HCT116 (cell line): ENCODE measurements at regions not wholly inside any gene's neighbourhood (a gene's known extent, or its start where the extent isn't known, plus 50 kb on each side); places are given as distances from the start of the nearest gene placed in this dataset.

ENCODE experiments used
- CTCF ChIP-seq, 3 experiments: fragments of 200-600 bp in 1 of 3; sonication (generic) in 1 of 3; IDR thresholded peaks in 2 of 3; conservative IDR thresholded peaks in 1 of 3; 2 replicates each; pipeline ENCODE4 v1.5.1; 2012 to 2017; ENCODE audit warnings: low read depth in 2 of 3, low read length in 2 of 3, antibody characterized with exemption in 1 of 3, borderline replicate concordance in 1 of 3, control low read depth in 1 of 3, mild to moderate bottlenecking in 1 of 3, mixed read lengths in 1 of 3, mixed run types in 1 of 3, moderate library complexity in 1 of 3; ENCODE audit not compliant: insufficient read depth in 1 of 3
- EZH2 ChIP-seq: fragments of 200-600 bp; sonication (generic); IDR thresholded peaks from 2 replicates; pipeline ENCODE4 v1.6.1; 2017; ENCODE audit warnings: antibody characterized with exemption, mixed run types
- EZH2phosphoT487 ChIP-seq: fragments of 200-600 bp; IDR thresholded peaks from 2 replicates; pipeline ENCODE4 v1.6.1; 2018; ENCODE audit warnings: antibody characterized with exemption, borderline replicate concordance
- JUND ChIP-seq: IDR thresholded peaks from 2 replicates; pipeline ENCODE4 v1.6.1; 2012
- POLR2A ChIP-seq: IDR thresholded peaks from 2 replicates; pipeline ENCODE4 v1.7.0; 2011; ENCODE audit warnings: borderline replicate concordance; ENCODE audit not compliant: insufficient read depth, insufficient read length; ENCODE audit errors: extremely low read depth
- POLR2AphosphoS5 ChIP-seq: IDR thresholded peaks from 2 replicates; pipeline ENCODE4 v1.6.1; 2011; ENCODE audit warnings: mild to moderate bottlenecking, low read depth, low read length, moderate library complexity
- RAD21 ChIP-seq: IDR thresholded peaks from 2 replicates; pipeline ENCODE4 v1.6.1; 2012; ENCODE audit warnings: low read depth, mild to moderate bottlenecking
- REST ChIP-seq: IDR thresholded peaks from 2 replicates; pipeline ENCODE4 v1.6.1; 2012; ENCODE audit warnings: low read depth
- YY1 ChIP-seq: IDR thresholded peaks from 2 replicates; pipeline ENCODE4 v1.6.1; 2011; ENCODE audit warnings: low read length, low read depth, moderate library complexity, mild to moderate bottlenecking; ENCODE audit not compliant: insufficient replicate concordance; ENCODE audit errors: extremely low read depth

- TF ChIP-seq EZH2, result no peak
- no peak for TF ChIP-seq CTCF (IDR thresholded peaks at IDR 0.05 in 2 of 3, conservative IDR thresholded peaks at IDR 0.05 in 1 of 3; ENCODE audit: borderline replicate concordance in 1 of 3, insufficient read depth in 1 of 3, low read depth in 2 of 3, low read length in 2 of 3)
- no peak for TF ChIP-seq POLR2AphosphoS5
- TF ChIP-seq POLR2A, result no peak
- no peak for TF ChIP-seq REST
- no peak for TF ChIP-seq JUND
- TF ChIP-seq EZH2phosphoT487, result no peak
- no peak for TF ChIP-seq YY1
- no peak for TF ChIP-seq RAD21
Observed at GRCh38 chr6:6942091-6942490, 165.7 kb upstream of the RREB1 start.
